Immature natural killer cell (primary cell): ENCODE measurements at regions not wholly inside any gene's neighbourhood (a gene's known extent, or its start where the extent isn't known, plus 50 kb on each side); places are given as distances from the start of the nearest gene placed in this dataset.
"Not testable (repeated sequence)": the region's sequence is repeated elsewhere in the genome, so short reads cannot be mapped to it uniquely, and the experiment has no call there.

Experiments used
- DNase-seq, 3 donors: peaks; one replicate each; pipeline ENCODE4 v3.0.0; 2022; ENCODE audit warnings: mixed read lengths in 1 of 3
- H3K27ac Mint-ChIP-seq, 6 donors: one replicate each; pipeline ENCODE4 v1.8.0; 2020; ENCODE audit warnings: mixed read lengths in 6 of 6, mild to moderate bottlenecking in 5 of 6, inconsistent platforms in 4 of 6, moderate library complexity in 3 of 6
- H3K27me3 Mint-ChIP-seq, 3 donors: one replicate each; pipeline ENCODE4 v1.8.0; 2020 to 2021; ENCODE audit warnings: low read depth in 3 of 3, mild to moderate bottlenecking in 3 of 3, mixed read lengths in 3 of 3, moderate library complexity in 3 of 3, inconsistent platforms in 1 of 3
- H3K36me3 Mint-ChIP-seq, 3 donors: one replicate each; pipeline ENCODE4 v1.8.0; 2020; ENCODE audit warnings: mixed read lengths in 3 of 3, inconsistent platforms in 2 of 3, mild to moderate bottlenecking in 2 of 3
- H3K4me1 Mint-ChIP-seq, 2 donors: one replicate each; pipeline ENCODE4 v1.8.0; 2020; ENCODE audit warnings: inconsistent platforms in 2 of 2, mild to moderate bottlenecking in 2 of 2, mixed read lengths in 2 of 2, moderate library complexity in 1 of 2
- H3K4me3 Mint-ChIP-seq, 5 donors: one replicate each; pipeline ENCODE4 v1.8.0; 2020; ENCODE audit warnings: mild to moderate bottlenecking in 5 of 5, mixed read lengths in 5 of 5, inconsistent platforms in 3 of 5, moderate library complexity in 3 of 5
- H3K9me3 Mint-ChIP-seq, 6 donors: one replicate each; pipeline ENCODE4 v1.8.0; 2020; ENCODE audit warnings: mild to moderate bottlenecking in 6 of 6, mixed read lengths in 6 of 6, inconsistent platforms in 4 of 6, moderate library complexity in 3 of 6

GRCh38 chr12:85394065-85394464, 114.0 kb downstream of the ALX1 start:
- Mint-ChIP-seq H3K4me3 (no peak overlapping the region), H3K27ac (no peak overlapping the region), H3K36me3 (no peaks in the 10 kb centered on the region), H3K9me3 (peaks cover 0 to 18% (median 0%) of the 10 kb centered on the region in 6 donors), H3K27me3 (no peaks in the 10 kb centered on the region), H3K4me1 (no peaks in the 10 kb centered on the region)
- no peak for DNase-seq

- no peak overlapping the region for H3K27ac Mint-ChIP-seq
- H3K9me3 Mint-ChIP-seq, result peaks cover 0 to 16% (median 0%) of the 10 kb centered on the region in 6 donors
- H3K4me1 Mint-ChIP-seq, result no peaks in the 10 kb centered on the region
- H3K36me3 Mint-ChIP-seq, result no peaks in the 10 kb centered on the region
- H3K4me3 Mint-ChIP-seq, result no peak overlapping the region
- no peak for DNase-seq
- no peaks in the 10 kb centered on the region for H3K27me3 Mint-ChIP-seq
Measured at GRCh38 chr12:85394809-85395208, 114.8 kb downstream of the ALX1 start.

GRCh38 chr12:85405262-85405661, 125.2 kb downstream of the ALX1 start:
- no peak for DNase-seq
- Mint-ChIP-seq H3K9me3 (peaks cover 0 to under 1% (median 0%) of the 10 kb centered on the region in 6 donors), H3K4me3 (no peak overlapping the region), H3K36me3 (no peaks in the 10 kb centered on the region), H3K27ac (no peak overlapping the region), H3K27me3 (peaks cover 0 to 3% (median 0%) of the 10 kb centered on the region in 3 donors), H3K4me1 (no peaks in the 10 kb centered on the region)

GRCh38 chr12:85405781-85406522, 125.9 kb downstream of the ALX1 start:
- no peak overlapping the region for H3K27ac Mint-ChIP-seq
- peaks cover 0 to 3% (median 0%) of the 10 kb centered on the region in 3 donors for H3K27me3 Mint-ChIP-seq
- no peak for DNase-seq
- no peaks in the 10 kb centered on the region for H3K4me1 Mint-ChIP-seq
- no peaks in the 10 kb centered on the region for H3K36me3 Mint-ChIP-seq
- H3K4me3 Mint-ChIP-seq, result no peak overlapping the region
- no peaks in the 10 kb centered on the region for H3K9me3 Mint-ChIP-seq

DNA sequence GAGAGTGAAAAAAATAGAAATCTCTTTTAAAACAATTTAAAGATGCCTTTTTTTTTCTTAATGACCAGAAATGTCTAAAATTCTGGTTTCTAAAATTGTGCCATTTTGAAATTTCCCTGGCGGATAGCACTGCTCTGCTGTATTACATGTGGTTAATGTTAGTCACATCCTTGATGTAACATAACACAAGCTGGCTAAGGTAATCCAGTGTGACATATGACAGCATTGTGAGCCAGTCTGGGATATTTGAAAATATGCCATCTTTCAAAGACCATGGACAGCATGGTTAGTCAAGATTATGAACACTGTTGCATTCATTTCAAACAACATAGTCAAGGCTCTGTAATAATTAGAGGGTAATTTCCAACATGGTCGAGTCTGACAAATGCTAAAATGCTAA, 133.2 kb downstream of the ALX1 start:
- Mint-ChIP-seq H3K36me3 (no peaks in the 10 kb centered on the region), H3K4me1 (no peaks in the 10 kb centered on the region), H3K27ac (no peak overlapping the region), H3K9me3 (peaks cover 0 to 12% (median 0%) of the 10 kb centered on the region in 6 donors), H3K4me3 (no peak overlapping the region), H3K27me3 (peaks cover 0 to 4% (median 2%) of the 10 kb centered on the region in 3 donors)
- no peak for DNase-seq

GRCh38 chr12:85422762-85423161, 142.7 kb downstream of the ALX1 start:
- Mint-ChIP-seq H3K27ac (no peak overlapping the region), H3K4me1 (no peaks in the 10 kb centered on the region), H3K36me3 (no peaks in the 10 kb centered on the region), H3K9me3 (peaks cover 0 to 5% (median 0%) of the 10 kb centered on the region in 6 donors), H3K4me3 (no peak overlapping the region), H3K27me3 (peaks cover 0 to 10% (median 3%) of the 10 kb centered on the region in 3 donors)
- DNase-seq, result no peak

- Mint-ChIP-seq H3K9me3 (peaks cover 0 to 10% (median 0%) of the 10 kb centered on the region in 6 donors), H3K27me3 (peaks cover 0 to 10% (median 3%) of the 10 kb centered on the region in 3 donors), H3K36me3 (no peaks in the 10 kb centered on the region), H3K4me3 (no peak overlapping the region), H3K27ac (no peak overlapping the region), H3K4me1 (no peaks in the 10 kb centered on the region)
- DNase-seq, result no peak
Measured at GRCh38 chr12:85423947-85424346, 143.9 kb downstream of the ALX1 start.

- peak in 2 of 3 donors; percentile 7 to 16 for DNase-seq
- Mint-ChIP-seq H3K4me3 (no peak overlapping the region), H3K9me3 (peaks cover 0 to 10% (median 0%) of the 10 kb centered on the region in 6 donors), H3K27me3 (peaks cover 0 to 10% (median 3%) of the 10 kb centered on the region in 3 donors), H3K27ac (no peak overlapping the region), H3K4me1 (no peaks in the 10 kb centered on the region), H3K36me3 (no peaks in the 10 kb centered on the region)
Measured at GRCh38 chr12:85424581-85425348, 144.7 kb downstream of the ALX1 start.

- no peaks in the 10 kb centered on the region for H3K4me1 Mint-ChIP-seq
- no peaks in the 10 kb centered on the region for H3K36me3 Mint-ChIP-seq
- DNase-seq, result no peak
- no peak overlapping the region for H3K27ac Mint-ChIP-seq
- peaks cover 0 to 10% (median 3%) of the 10 kb centered on the region in 3 donors for H3K27me3 Mint-ChIP-seq
- no peak overlapping the region for H3K4me3 Mint-ChIP-seq
- H3K9me3 Mint-ChIP-seq, result peaks cover 0 to 10% (median 0%) of the 10 kb centered on the region in 6 donors
Measured at GRCh38 chr12:85425349-85425612, 145.3 kb downstream of the ALX1 start.

DNA sequence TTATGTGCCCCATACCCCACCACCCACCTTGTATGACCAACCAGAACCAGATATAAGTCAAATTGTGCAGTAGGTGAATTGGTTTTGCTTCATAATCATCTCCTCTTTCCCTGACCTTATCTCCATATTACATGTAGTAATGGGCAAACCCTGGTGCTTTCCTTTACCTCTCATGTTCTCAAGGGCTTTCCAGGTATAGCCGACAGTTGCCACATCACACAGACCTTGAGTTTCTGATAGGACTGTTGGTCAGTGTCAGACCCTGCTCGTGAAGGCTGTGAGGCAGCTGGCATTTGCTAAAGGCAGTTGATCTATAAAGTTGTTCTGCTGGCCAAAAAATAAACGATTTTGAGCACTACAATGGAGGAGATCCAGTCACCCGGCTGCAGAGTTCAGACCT, 145.9 kb downstream of the ALX1 start:
- H3K4me3 Mint-ChIP-seq, result no peak overlapping the region
- peaks cover 0 to 15% (median 0%) of the 10 kb centered on the region in 6 donors for H3K9me3 Mint-ChIP-seq
- H3K36me3 Mint-ChIP-seq, result no peaks in the 10 kb centered on the region

GRCh38 chr12:85433148-85433547, 153.1 kb downstream of the ALX1 start:
- H3K4me3 Mint-ChIP-seq, H3K27ac Mint-ChIP-seq, H3K27me3 Mint-ChIP-seq, DNase-seq, H3K4me1 Mint-ChIP-seq, H3K36me3 Mint-ChIP-seq: not testable (repeated sequence)
- peaks cover 0 to 10% (median 2%) of the 10 kb centered on the region in 6 donors for H3K9me3 Mint-ChIP-seq

More for the DNA sequence above, 145.9 kb downstream of the ALX1 start:
- Mint-ChIP-seq H3K27me3 (peaks cover 0 to 10% (median 2%) of the 10 kb centered on the region in 3 donors), H3K27ac (no peak overlapping the region), H3K4me1 (no peaks in the 10 kb centered on the region)
- no peak for DNase-seq

- no peaks in the 10 kb centered on the region for H3K4me1 Mint-ChIP-seq
Measured at GRCh38 chr12:85440271-85440670, 160.3 kb downstream of the ALX1 start.

DNA sequence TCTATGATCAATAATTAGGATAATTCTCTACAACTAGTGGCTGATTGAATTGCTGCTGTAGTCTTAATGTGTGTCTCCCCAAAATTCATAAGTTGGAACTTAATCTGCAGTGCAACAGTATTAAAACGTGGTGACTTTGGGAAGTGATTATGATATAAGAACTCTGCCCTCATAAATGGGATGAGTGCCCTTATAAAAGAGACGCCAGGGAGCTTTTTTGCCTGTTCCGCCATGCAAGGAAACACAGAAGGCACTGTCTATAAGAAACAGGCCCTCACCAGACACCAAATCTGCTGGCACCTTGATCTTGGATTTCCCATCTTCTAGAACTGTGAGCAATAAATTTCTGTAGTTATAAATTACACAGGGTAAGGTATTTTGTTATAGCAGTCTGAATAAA, 161.0 kb downstream of the ALX1 start:
- no peak for DNase-seq
- Mint-ChIP-seq H3K9me3 (peaks cover 0 to 4% (median 0%) of the 10 kb centered on the region in 6 donors), H3K4me1 (no peaks in the 10 kb centered on the region), H3K4me3 (no peak overlapping the region), H3K27me3 (peaks cover 0 to 8% (median 2%) of the 10 kb centered on the region in 3 donors), H3K27ac (no peak overlapping the region), H3K36me3 (no peaks in the 10 kb centered on the region)

More at GRCh38 chr12:85440271-85440670, 160.3 kb downstream of the ALX1 start:
- no peak overlapping the region for H3K27ac Mint-ChIP-seq
- H3K4me3 Mint-ChIP-seq, result no peak overlapping the region
- no peaks in the 10 kb centered on the region for H3K36me3 Mint-ChIP-seq
- peaks cover 0 to 4% (median 0%) of the 10 kb centered on the region in 6 donors for H3K9me3 Mint-ChIP-seq
- peaks cover 0 to 7% (median 2%) of the 10 kb centered on the region in 3 donors for H3K27me3 Mint-ChIP-seq
- DNase-seq, result no peak

DNA sequence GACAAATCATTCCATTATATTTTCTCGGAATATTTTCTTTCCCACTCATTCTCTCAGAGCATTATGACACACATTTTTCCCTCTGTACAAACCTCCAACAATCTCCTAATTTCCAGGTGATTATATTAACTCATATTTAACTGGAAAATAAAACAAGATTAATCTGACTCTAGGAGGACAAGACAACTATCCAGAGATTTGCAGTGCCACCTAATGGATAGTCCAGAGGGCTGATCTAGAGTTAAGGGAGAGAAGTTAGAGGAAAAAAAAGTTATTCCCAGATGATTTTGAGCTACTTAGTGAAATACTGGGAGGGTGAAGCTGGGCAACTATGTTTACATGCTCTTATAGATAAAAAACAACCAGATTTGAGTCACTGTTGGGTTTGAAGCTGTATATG, 161.7 kb downstream of the ALX1 start:
- Mint-ChIP-seq H3K27ac (no peak overlapping the region), H3K4me3 (no peak overlapping the region), H3K9me3 (peaks cover 0 to 4% (median 0%) of the 10 kb centered on the region in 6 donors), H3K36me3 (no peaks in the 10 kb centered on the region), H3K4me1 (no peaks in the 10 kb centered on the region), H3K27me3 (peaks cover 0 to 10% (median 2%) of the 10 kb centered on the region in 3 donors)
- no peak for DNase-seq
